ENCODE measurements at regions not wholly inside any gene's neighbourhood (a gene's known extent, or its start where the extent isn't known, plus 50 kb on each side); places are given as distances from the start of the nearest gene placed in this dataset.
"Not testable (repeated sequence)": the region's sequence is repeated elsewhere in the genome, so short reads cannot be mapped to it uniquely, and the experiment has no call there.

- Histone ChIP-seq H2AFZ (ENCODE audit: low read length) (no peak overlapping the region), H3K36me3 (ENCODE audit: control insufficient read depth, insufficient read depth, low read length) (no peaks in the 10 kb centered on the region), H4K20me1 (ENCODE audit: control insufficient read depth, extremely low read depth, insufficient read depth, low read length) (no peaks in the 10 kb centered on the region), H3K27ac (ENCODE audit: insufficient read depth, low read length) (no peak overlapping the region), H3K4me3 (replicated peaks in 1 of 4; ENCODE audit: control extremely low read depth in 1 of 4, insufficient read depth in 1 of 4, low read depth in 3 of 4, low read length in 4 of 4) (no peak overlapping the region), H3K79me2 (ENCODE audit: control insufficient read depth, insufficient read depth, low read length) (no peaks in the 10 kb centered on the region), H3K27me3 (ENCODE audit: control insufficient read depth, insufficient read depth, low read length) (no peaks in the 10 kb centered on the region), H3K4me2 (ENCODE audit: extremely low read depth, insufficient read depth, low read length) (no peak overlapping the region), H3K4me1 (ENCODE audit: control insufficient read depth, extremely low read depth, insufficient read depth, low read length) (no peaks in the 10 kb centered on the region), H3K9me3 (ENCODE audit: control insufficient read depth, insufficient read depth, low read depth, low read length) (no peaks in the 10 kb centered on the region), H3K9ac (ENCODE audit: insufficient read depth, low read length) (no peak overlapping the region)
- no peak for DNase-seq (ENCODE audit: low read depth in 2 of 2)
- TF ChIP-seq CTCF (conservative IDR thresholded peaks at IDR 0.05 in 1 of 2, IDR thresholded peaks at IDR 0.05 in 1 of 2; ENCODE audit: low read depth in 1 of 2, low read length in 2 of 2) (no peak), EZH2 (IDR thresholded peaks at IDR 0.05; ENCODE audit: low read length, missing control alignments) (no peak)
Measured at GRCh38 chr2:239548965-239549595, 148.3 kb upstream of the HDAC4 start.

GRCh38 chr2:239548451-239548871, 147.6 kb upstream of the HDAC4 start:
- Histone ChIP-seq H3K27ac (ENCODE audit: insufficient read depth, low read length) (no peak overlapping the region), H3K36me3 (ENCODE audit: control insufficient read depth, insufficient read depth, low read length) (no peaks in the 10 kb centered on the region), H2AFZ (ENCODE audit: low read length) (no peak overlapping the region), H3K9ac (ENCODE audit: insufficient read depth, low read length) (no peak overlapping the region), H3K9me3 (ENCODE audit: control insufficient read depth, insufficient read depth, low read depth, low read length) (no peaks in the 10 kb centered on the region), H3K79me2 (ENCODE audit: control insufficient read depth, insufficient read depth, low read length) (no peaks in the 10 kb centered on the region), H3K4me1 (ENCODE audit: control insufficient read depth, extremely low read depth, insufficient read depth, low read length) (no peaks in the 10 kb centered on the region), H3K4me3 (replicated peaks in 1 of 4; ENCODE audit: control extremely low read depth in 1 of 4, insufficient read depth in 1 of 4, low read depth in 3 of 4, low read length in 4 of 4) (no peak overlapping the region), H3K4me2 (ENCODE audit: extremely low read depth, insufficient read depth, low read length) (no peak overlapping the region), H4K20me1 (ENCODE audit: control insufficient read depth, extremely low read depth, insufficient read depth, low read length) (no peaks in the 10 kb centered on the region), H3K27me3 (ENCODE audit: control insufficient read depth, insufficient read depth, low read length) (no peaks in the 10 kb centered on the region)
- no peak for DNase-seq (ENCODE audit: low read depth in 2 of 2)
- no peak for TF ChIP-seq CTCF (conservative IDR thresholded peaks at IDR 0.05 in 1 of 2, IDR thresholded peaks at IDR 0.05 in 1 of 2; ENCODE audit: low read depth in 1 of 2, low read length in 2 of 2)

GRCh38 chr2:239547140-239547539, 146.3 kb upstream of the HDAC4 start:
- H4K20me1 ChIP-seq (ENCODE audit: control insufficient read depth, extremely low read depth, insufficient read depth, low read length); H3K4me1 ChIP-seq (ENCODE audit: control insufficient read depth, extremely low read depth, insufficient read depth, low read length); H3K79me2 ChIP-seq (ENCODE audit: control insufficient read depth, insufficient read depth, low read length); H3K27ac ChIP-seq (ENCODE audit: insufficient read depth, low read length); DNase-seq (ENCODE audit: low read depth in 2 of 2); H3K4me2 ChIP-seq (ENCODE audit: extremely low read depth, insufficient read depth, low read length); H3K36me3 ChIP-seq (ENCODE audit: control insufficient read depth, insufficient read depth, low read length); H3K9ac ChIP-seq (ENCODE audit: insufficient read depth, low read length); H3K27me3 ChIP-seq (ENCODE audit: control insufficient read depth, insufficient read depth, low read length); H3K4me3 ChIP-seq (replicated peaks in 1 of 4; ENCODE audit: control extremely low read depth in 1 of 4, insufficient read depth in 1 of 4, low read depth in 3 of 4, low read length in 4 of 4); H3K9me3 ChIP-seq (ENCODE audit: control insufficient read depth, insufficient read depth, low read depth, low read length); H2AFZ ChIP-seq (ENCODE audit: low read length): not testable (repeated sequence)
